ENCODE measurements at regions not wholly inside any gene's neighbourhood (a gene's known extent, or its start where the extent isn't known, plus 50 kb on each side); places are given as distances from the start of the nearest gene placed in this dataset.

GRCh38 chr3:175985781-175986180 is 1126.6 kb downstream of the NAALADL2 start:
- TF ChIP-seq EZH2phosphoT487 (IDR thresholded peaks at IDR 0.05; ENCODE audit: low read depth, severe bottlenecking, unreplicated experiment) = no peak
- TF ChIP-seq, protein P1, sequence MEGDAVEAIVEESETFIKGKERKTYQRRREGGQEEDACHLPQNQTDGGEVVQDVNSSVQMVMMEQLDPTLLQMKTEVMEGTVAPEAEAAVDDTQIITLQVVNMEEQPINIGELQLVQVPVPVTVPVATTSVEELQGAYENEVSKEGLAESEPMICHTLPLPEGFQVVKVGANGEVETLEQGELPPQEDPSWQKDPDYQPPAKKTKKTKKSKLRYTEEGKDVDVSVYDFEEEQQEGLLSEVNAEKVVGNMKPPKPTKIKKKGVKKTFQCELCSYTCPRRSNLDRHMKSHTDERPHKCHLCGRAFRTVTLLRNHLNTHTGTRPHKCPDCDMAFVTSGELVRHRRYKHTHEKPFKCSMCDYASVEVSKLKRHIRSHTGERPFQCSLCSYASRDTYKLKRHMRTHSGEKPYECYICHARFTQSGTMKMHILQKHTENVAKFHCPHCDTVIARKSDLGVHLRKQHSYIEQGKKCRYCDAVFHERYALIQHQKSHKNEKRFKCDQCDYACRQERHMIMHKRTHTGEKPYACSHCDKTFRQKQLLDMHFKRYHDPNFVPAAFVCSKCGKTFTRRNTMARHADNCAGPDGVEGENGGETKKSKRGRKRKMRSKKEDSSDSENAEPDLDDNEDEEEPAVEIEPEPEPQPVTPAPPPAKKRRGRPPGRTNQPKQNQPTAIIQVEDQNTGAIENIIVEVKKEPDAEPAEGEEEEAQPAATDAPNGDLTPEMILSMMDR (IDR thresholded peaks at IDR 0.05; ENCODE audit: poor library complexity) = no peak

All from hepatocyte (in vitro differentiated cells).